ENCODE measurements at regions not wholly inside any gene's neighbourhood (a gene's known extent, or its start where the extent isn't known, plus 50 kb on each side); places are given as distances from the start of the nearest gene placed in this dataset.

DNA sequence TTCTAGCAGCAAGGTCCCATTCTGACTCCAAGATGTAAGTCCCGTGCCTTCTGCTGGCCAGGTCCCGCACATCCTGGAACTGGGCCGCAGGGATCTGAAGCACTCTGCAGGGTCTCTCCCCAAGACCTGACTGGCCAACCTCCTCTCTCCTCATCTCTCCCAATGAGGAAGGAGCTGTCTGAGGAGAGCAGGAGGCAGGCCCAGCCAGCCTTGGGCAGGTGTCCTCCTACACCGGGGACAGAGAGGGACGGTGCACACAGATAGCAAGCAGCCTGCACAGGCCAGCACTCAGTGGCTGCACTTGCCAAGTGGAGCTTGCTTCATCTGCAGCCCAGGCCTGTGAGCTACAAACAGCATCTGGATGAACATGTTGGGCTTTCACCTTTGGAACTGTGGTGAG is 76.8 kb upstream of the CD93 start:
- TF ChIP-seq EZH2 (IDR thresholded peaks at IDR 0.05) (no peak), POLR2AphosphoS5 (IDR thresholded peaks at IDR 0.05; ENCODE audit: borderline replicate concordance, low read depth, low read length) (no peak)

All from SK-N-MC (cell line).